Fibroblast of mammary gland (primary cell): ENCODE measurements at regions not wholly inside any gene's neighbourhood (a gene's known extent, or its start where the extent isn't known, plus 50 kb on each side); places are given as distances from the start of the nearest gene placed in this dataset.
"Not testable (repeated sequence)": the region's sequence is repeated elsewhere in the genome, so short reads cannot be mapped to it uniquely, and the experiment has no call there.

Experiments used
- DNase-seq: peaks from one replicate; pipeline ENCODE4 v3.0.0-alpha.2; 2010; ENCODE audit warnings: low read depth
- H3K4me3 ChIP-seq: 2 replicates; pipeline ENCODE4 v1.5.1; 2011; ENCODE audit warnings: low read depth, mild to moderate bottlenecking, low read length, moderate library complexity; ENCODE audit not compliant: control insufficient read depth
- TF ChIP-seq, protein P1 (sequence below): conservative IDR thresholded peaks from 2 replicates; pipeline ENCODE4 v1.5.1; 2011; ENCODE audit warnings: low read depth, low read length, inconsistent platforms; ENCODE audit not compliant: control insufficient read depth, insufficient read depth

DNA sequence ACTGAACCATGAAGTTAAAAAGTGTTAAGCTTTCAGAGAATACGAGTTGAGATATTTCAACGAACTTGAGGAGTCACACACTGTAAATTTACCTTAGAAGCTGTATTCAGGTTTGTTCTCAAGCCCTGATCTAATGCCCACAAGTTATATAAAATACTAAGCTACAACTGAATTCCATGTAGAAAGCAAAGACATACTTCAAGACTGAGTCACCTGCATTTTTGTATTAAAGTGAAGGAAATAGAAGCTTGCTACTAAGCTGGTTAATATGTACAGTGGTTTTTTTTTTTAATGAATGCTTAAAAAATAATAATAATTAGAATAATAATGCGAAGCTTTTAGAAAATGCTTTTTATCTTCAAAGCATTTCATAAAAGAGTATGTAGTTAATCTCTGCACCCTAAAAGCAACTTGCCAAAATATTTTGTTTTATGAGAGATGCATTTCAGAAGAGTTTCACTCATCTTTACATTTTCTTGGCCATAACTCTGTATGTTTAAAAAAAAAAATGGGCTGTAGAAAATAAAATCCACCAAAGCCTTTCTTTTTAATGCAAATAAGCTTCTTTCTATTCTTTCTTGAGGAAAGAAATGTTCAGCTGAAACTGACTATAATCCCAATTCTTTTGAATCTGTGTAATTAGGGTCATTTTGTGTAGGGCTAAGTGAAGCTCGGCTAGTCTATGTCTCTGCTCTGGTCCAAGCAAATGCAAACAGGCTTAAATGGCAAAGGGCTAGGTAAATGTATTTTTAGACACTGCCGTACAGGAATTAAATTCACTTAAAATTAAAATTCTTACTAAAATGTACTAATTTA lies 1047.5 kb upstream of the FLRT2 start:
- DNase-seq = peak; percentile 38
- no peak overlapping the region for H3K4me3 ChIP-seq
- TF ChIP-seq, protein P1, sequence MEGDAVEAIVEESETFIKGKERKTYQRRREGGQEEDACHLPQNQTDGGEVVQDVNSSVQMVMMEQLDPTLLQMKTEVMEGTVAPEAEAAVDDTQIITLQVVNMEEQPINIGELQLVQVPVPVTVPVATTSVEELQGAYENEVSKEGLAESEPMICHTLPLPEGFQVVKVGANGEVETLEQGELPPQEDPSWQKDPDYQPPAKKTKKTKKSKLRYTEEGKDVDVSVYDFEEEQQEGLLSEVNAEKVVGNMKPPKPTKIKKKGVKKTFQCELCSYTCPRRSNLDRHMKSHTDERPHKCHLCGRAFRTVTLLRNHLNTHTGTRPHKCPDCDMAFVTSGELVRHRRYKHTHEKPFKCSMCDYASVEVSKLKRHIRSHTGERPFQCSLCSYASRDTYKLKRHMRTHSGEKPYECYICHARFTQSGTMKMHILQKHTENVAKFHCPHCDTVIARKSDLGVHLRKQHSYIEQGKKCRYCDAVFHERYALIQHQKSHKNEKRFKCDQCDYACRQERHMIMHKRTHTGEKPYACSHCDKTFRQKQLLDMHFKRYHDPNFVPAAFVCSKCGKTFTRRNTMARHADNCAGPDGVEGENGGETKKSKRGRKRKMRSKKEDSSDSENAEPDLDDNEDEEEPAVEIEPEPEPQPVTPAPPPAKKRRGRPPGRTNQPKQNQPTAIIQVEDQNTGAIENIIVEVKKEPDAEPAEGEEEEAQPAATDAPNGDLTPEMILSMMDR = no peak

DNA sequence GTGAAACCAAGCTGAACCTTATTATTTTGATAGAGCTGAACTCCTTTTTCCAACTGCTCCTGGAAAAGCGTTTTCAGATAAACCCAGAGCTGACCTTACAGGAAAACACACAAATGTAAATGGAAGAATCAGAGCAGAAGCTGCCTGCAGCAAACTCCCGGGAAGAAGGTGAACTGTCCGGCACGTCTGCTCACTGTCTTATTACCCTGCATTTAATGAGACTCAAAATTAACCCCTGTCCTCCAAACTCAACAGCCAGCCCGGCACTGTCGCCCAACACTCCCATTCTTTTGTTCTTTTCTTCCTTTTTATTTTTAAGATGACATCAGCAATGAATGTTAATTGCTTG lies 1046.9 kb upstream of the FLRT2 start:
- DNase-seq = no peak
- TF ChIP-seq, protein P1 = no peak

DNA sequence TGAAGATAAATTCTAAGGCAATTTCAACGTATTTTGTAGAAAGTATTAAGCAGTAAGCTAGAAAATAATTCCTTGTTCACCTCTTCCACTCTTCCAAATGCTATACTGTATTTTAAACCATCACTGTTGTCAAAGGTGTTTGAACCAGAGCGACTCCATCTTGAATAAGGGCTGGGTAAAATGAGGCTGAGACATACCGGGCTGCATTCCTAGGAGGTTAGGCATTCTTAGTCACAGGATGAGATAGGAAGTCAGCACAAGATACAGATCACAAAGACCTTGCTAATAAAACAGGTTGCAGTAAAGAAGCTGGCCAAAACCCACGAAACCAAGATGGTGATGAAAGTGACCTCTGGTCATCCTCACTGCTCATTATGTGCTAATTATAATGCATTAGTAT lies 1045.7 kb upstream of the FLRT2 start:
- DNase-seq, H3K4me3 ChIP-seq: not testable (repeated sequence)

More for the DNA sequence above, 1046.9 kb upstream of the FLRT2 start:
- H3K4me3 ChIP-seq = no peak overlapping the region

DNA sequence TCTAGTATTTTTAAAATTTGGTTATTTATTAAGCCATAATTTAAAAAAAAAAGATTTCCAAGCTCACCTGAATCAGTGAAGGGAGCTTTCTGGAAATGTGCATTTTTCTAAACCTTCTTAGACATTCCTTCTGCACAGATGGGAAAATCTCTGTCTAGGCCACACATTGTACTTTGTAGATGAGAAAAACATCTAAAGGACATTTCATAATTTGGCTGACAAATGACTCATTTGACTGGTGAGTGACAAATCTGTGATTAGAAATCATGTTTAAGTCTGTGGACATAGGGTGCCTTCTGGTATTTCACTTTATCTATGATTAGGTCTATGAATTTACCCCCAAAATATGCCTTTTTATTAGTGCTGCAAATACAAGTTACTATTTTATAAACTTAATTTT lies 1044.9 kb upstream of the FLRT2 start:
- no peak overlapping the region for H3K4me3 ChIP-seq
- TF ChIP-seq, protein P1 = no peak
- DNase-seq = no peak

DNA sequence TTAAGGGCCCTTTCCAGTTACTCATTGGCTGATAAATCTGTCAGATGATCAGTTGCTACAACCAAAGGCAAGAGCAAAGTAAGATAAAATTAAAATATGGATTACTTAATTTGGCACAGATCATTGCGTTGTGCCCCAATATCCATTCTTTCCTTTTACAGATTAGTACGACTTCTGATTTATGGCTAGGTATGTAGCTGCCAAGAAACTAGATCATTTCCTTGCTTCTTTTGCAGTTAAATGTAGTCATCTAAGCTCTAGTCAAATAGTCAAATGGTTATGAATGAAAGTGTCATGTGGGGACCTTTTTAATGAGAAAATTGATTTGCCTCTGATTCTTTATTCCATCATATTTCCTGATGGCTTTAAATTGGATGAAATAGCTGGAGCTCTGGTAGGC lies 1039.9 kb upstream of the FLRT2 start:
- no peak for DNase-seq
- no peak overlapping the region for H3K4me3 ChIP-seq
- TF ChIP-seq, protein P1 = no peak

DNA sequence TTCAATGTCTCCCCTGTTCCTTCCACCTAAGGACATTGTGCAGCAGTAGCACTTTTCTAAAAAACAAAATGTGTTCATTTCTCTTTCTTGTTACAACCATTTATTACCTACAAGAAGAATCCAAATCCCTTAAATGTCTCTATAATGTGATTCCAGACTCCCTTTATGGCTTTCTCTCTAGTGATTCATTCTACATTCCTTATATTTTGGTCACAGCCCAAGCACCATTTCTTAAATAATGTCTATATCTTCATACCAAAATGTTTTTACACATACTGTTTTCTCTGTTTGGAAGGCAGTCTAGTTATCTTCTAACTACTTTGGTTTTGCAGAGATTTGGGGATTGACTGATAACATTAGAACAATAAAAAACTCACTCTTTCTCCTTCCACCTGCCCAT lies 1037.3 kb upstream of the FLRT2 start:
- TF ChIP-seq, protein P1 = no peak

DNA sequence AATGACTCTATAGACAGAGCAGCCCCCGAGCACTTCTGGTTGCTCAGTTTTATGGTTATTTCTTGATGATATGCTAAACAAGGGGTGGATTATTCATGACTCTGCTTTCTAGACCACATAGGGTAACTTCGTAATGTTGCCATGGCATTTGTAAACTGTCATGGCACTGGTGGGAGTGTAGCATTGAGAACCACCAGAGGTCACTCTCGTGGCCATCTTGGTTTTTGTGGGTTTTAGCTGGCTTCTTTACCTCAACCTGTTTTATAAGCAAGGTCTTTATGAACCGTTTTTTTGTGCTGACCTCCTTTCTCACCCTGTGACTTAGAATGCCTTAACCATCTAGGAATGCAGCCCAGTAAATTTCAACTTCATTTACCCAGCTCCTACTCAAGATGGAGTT lies 1036.2 kb upstream of the FLRT2 start:
- DNase-seq = no peak
- TF ChIP-seq, protein P1 = no peak
- H3K4me3 ChIP-seq = no peak overlapping the region

More for the DNA sequence above, 1037.3 kb upstream of the FLRT2 start:
- H3K4me3 ChIP-seq = no peak overlapping the region
- no peak for DNase-seq
